IMR-90 (cell line): ENCODE measurements at regions not wholly inside any gene's neighbourhood (a gene's known extent, or its start where the extent isn't known, plus 50 kb on each side); places are given as distances from the start of the nearest gene placed in this dataset.

ENCODE experiments used
- ATAC-seq: fragments of 200-7000 bp; cut with Tn5 transposase; 2 replicates; pipeline ENCODE4 v1.9.1; 2020; ENCODE audit warnings: low read depth, mild to moderate bottlenecking, moderate library complexity
- BruUV-seq: library from RNA; stranded (reverse); fragments of 400-500 nt; replicated peaks from 2 replicates; lab custom pipeline; 2021; lab: Mats Ljungman, UMichigan
- CTCF ChIA-PET: fragments of 300-600 bp; formaldehyde crosslinking; extraction: SDS; loops from one replicate; lab custom pipeline; 2021; ENCODE audit warnings: antibody characterized with exemption; lab: Yijun Ruan, JAX
- POLR2A ChIA-PET: fragments of 300-600 bp; sonication (Branson Sonifier 250); formaldehyde crosslinking; loops from one replicate; lab custom pipeline; 2022; ENCODE audit warnings: antibody characterized with exemption; ENCODE audit not compliant: unreplicated experiment; lab: Charles Lee
- DNase-seq: peaks from one replicate; pipeline ENCODE4 v3.0.0; 2013
- H2AFZ ChIP-seq: replicated peaks from 2 replicates; pipeline ENCODE3; 2013; ENCODE audit warnings: low read length, mild to moderate bottlenecking; ENCODE audit not compliant: poor library complexity
- H2AK5ac ChIP-seq: 2 replicates; pipeline ENCODE4 v1.6.1; 2013; ENCODE audit warnings: low read depth, low read length, inconsistent platforms
- H2AK9ac ChIP-seq: replicated peaks from 2 replicates; pipeline ENCODE3; 2013; ENCODE audit warnings: mild to moderate bottlenecking, low read depth, low read length, moderate library complexity; ENCODE audit not compliant: poor library complexity
- H2BK120ac ChIP-seq: 2 replicates; pipeline ENCODE4 v1.6.1; 2013; ENCODE audit warnings: low read depth, low read length, inconsistent platforms
- H2BK15ac ChIP-seq: 3 replicates; pipeline ENCODE4 v1.6.1; 2013; ENCODE audit warnings: low read depth, low read length, inconsistent platforms
- H2BK20ac ChIP-seq: 2 replicates; pipeline ENCODE4 v1.6.1; 2013; ENCODE audit warnings: low read depth, mild to moderate bottlenecking, inconsistent platforms, low read length, moderate library complexity
- H2BK5ac ChIP-seq: 2 replicates; pipeline ENCODE4 v1.6.1; 2013; ENCODE audit warnings: mild to moderate bottlenecking, low read depth, low read length, inconsistent platforms; ENCODE audit not compliant: poor library complexity, severe bottlenecking
- H3K14ac ChIP-seq: replicated peaks from 2 replicates; pipeline ENCODE4 v1.6.1; 2013; ENCODE audit warnings: low read depth, low read length, inconsistent platforms
- H3K18ac ChIP-seq: 2 replicates; pipeline ENCODE4 v1.6.1; 2013; ENCODE audit warnings: low read depth, low read length, control low read depth
- H3K23ac ChIP-seq: 2 replicates; pipeline ENCODE4 v1.6.1; 2013; ENCODE audit warnings: low read depth, low read length, inconsistent platforms
- H3K27ac ChIP-seq: 2 replicates; pipeline ENCODE4 v1.5.1; 2013; ENCODE audit warnings: mild to moderate bottlenecking, control low read depth, low read length; ENCODE audit not compliant: insufficient read depth
- H3K27me3 ChIP-seq: 2 replicates; pipeline ENCODE4 v1.6.1; 2013; ENCODE audit warnings: low read length; ENCODE audit not compliant: control insufficient read depth, insufficient read depth
- H3K36me3 ChIP-seq: 2 replicates; pipeline ENCODE4 v1.6.1; 2013; ENCODE audit warnings: low read length, mixed read lengths; ENCODE audit not compliant: control insufficient read depth, insufficient read depth
- H3K4ac ChIP-seq: 2 replicates; pipeline ENCODE4 v1.6.1; 2013; ENCODE audit warnings: low read depth, low read length, inconsistent platforms
- H3K4me1 ChIP-seq: 2 replicates; pipeline ENCODE4 v1.6.1; 2013; ENCODE audit warnings: low read length, mixed read lengths; ENCODE audit not compliant: control insufficient read depth, insufficient read depth
- H3K4me2 ChIP-seq: 2 replicates; pipeline ENCODE4 v1.6.1; 2013; ENCODE audit warnings: low read depth, mild to moderate bottlenecking, control low read depth, low read length, moderate library complexity
- H3K4me3 ChIP-seq: 2 replicates; pipeline ENCODE4 v1.5.1; 2013; ENCODE audit warnings: low read depth, mild to moderate bottlenecking, control low read depth, low read length, moderate library complexity; ENCODE audit not compliant: insufficient read depth
- H3K56ac ChIP-seq: 2 replicates; pipeline ENCODE4 v1.6.1; 2013; ENCODE audit warnings: low read length, inconsistent platforms; ENCODE audit not compliant: insufficient read depth; ENCODE audit errors: extremely low read depth
- H3K79me1 ChIP-seq, 2 experiments: 2 replicates each; pipeline ENCODE4 v1.6.1; 2013; ENCODE audit warnings: low read length in 2 of 2, inconsistent platforms in 1 of 2, low read depth in 1 of 2
- H3K9ac ChIP-seq: 2 replicates; pipeline ENCODE4 v1.6.1; 2013; ENCODE audit warnings: low read depth, low read length, control low read depth
- H3K9me1 ChIP-seq: 2 replicates; pipeline ENCODE4 v1.6.1; 2013; ENCODE audit warnings: low read length, inconsistent platforms; ENCODE audit not compliant: insufficient read depth
- H3K9me3 ChIP-seq: 2 replicates; pipeline ENCODE4 v1.6.1; 2013; ENCODE audit warnings: low read length; ENCODE audit not compliant: control insufficient read depth, insufficient read depth
- H4K20me1 ChIP-seq: 2 replicates; pipeline ENCODE4 v1.6.1; 2013; ENCODE audit warnings: low read length, inconsistent platforms; ENCODE audit not compliant: insufficient read depth
- H4K5ac ChIP-seq: 2 replicates; pipeline ENCODE4 v1.6.1; 2013; ENCODE audit warnings: mild to moderate bottlenecking, low read depth, low read length, control low read depth
- H4K8ac ChIP-seq, 2 experiments: 2 replicates each; pipeline ENCODE4 v1.6.1; 2013; ENCODE audit warnings: low read depth in 2 of 2, low read length in 2 of 2, control low read depth in 1 of 2, inconsistent platforms in 1 of 2
- H4K91ac ChIP-seq: 2 replicates; pipeline ENCODE4 v1.6.1; 2013; ENCODE audit warnings: low read depth, low read length, inconsistent platforms; ENCODE audit not compliant: insufficient read depth
- BHLHE40 ChIP-seq: fragments of 150-350 bp; IDR thresholded peaks from 2 replicates; pipeline ENCODE4 v1.6.1; 2016; ENCODE audit warnings: mild to moderate bottlenecking, low read depth, low read length
- CEBPB ChIP-seq: IDR thresholded peaks from 2 replicates; pipeline ENCODE4 v1.6.1; 2012; ENCODE audit warnings: low read depth, low read length, improper control_type of control experiment
- CHD1 ChIP-seq: IDR thresholded peaks from 2 replicates; pipeline ENCODE4 v1.6.1; 2012; ENCODE audit warnings: low read depth, low read length, improper control_type of control experiment
- ELK1 ChIP-seq: fragments of 150-350 bp; IDR thresholded peaks from 2 replicates; pipeline ENCODE4 v1.6.1; 2016; ENCODE audit warnings: low read depth, mild to moderate bottlenecking, low read length, moderate library complexity, borderline replicate concordance
- FOS ChIP-seq: fragments of 150-350 bp; IDR thresholded peaks from 2 replicates; pipeline ENCODE4 v1.6.1; 2016; ENCODE audit warnings: low read depth, low read length
- MAFK ChIP-seq: IDR thresholded peaks from 2 replicates; pipeline ENCODE4 v1.6.1; 2012; ENCODE audit warnings: low read depth, low read length, improper control_type of control experiment
- MAZ ChIP-seq: IDR thresholded peaks from 2 replicates; pipeline ENCODE4 v1.6.1; 2012; ENCODE audit warnings: low read depth, mild to moderate bottlenecking, low read length, improper control_type of control experiment, moderate library complexity, borderline replicate concordance
- MXI1 ChIP-seq: IDR thresholded peaks from 2 replicates; pipeline ENCODE4 v1.6.1; 2012; ENCODE audit warnings: low read depth, mild to moderate bottlenecking, low read length, moderate library complexity, borderline replicate concordance
- NFE2L2 ChIP-seq: fragments of 150-350 bp; IDR thresholded peaks from 2 replicates; pipeline ENCODE4 v1.6.1; 2016; ENCODE audit warnings: low read depth, mild to moderate bottlenecking, low read length
- POLR2A ChIP-seq: IDR thresholded peaks from 2 replicates; pipeline ENCODE4 v1.6.1; 2012; ENCODE audit warnings: mild to moderate bottlenecking, low read depth, low read length
- RAD21 ChIP-seq: IDR thresholded peaks from 2 replicates; pipeline ENCODE4 v1.6.1; 2012; ENCODE audit warnings: low read length, improper control_type of control experiment
- RCOR1 ChIP-seq: IDR thresholded peaks from 2 replicates; pipeline ENCODE4 v1.6.1; 2012; ENCODE audit warnings: mild to moderate bottlenecking, low read length, improper control_type of control experiment; ENCODE audit not compliant: insufficient replicate concordance
- USF2 ChIP-seq: fragments of 150-350 bp; IDR thresholded peaks from 2 replicates; pipeline ENCODE4 v1.6.1; 2017; ENCODE audit warnings: mild to moderate bottlenecking, antibody characterized with exemption, low read length, low read depth
- WGBS, 2 experiments: methylation state at CpG; one replicate each; pipeline versions ENCODE4 v1.1.5 to v1.1.7; 2013; ENCODE audit warnings: missing lambda C conversion rate in 2 of 2; ENCODE audit not compliant: insufficient read length in 1 of 2; ENCODE audit errors: extremely low coverage in 2 of 2; 5-methylcytosine and 5-hydroxymethylcytosine counted together
- dilution Hi-C: fragments of 300-500 bp; cut with HindIII; formaldehyde crosslinking; loops from one replicate; pipeline ENCODE4 v1.14.3; 2018; ENCODE audit warnings: low sequenced_read_pairs; ENCODE audit not compliant: unreplicated experiment
- in situ Hi-C: fragments of 300-500 bp; cut with MboI; formaldehyde crosslinking; loops from 3 replicates; pipeline ENCODE4 v1.14.3; 2019; ENCODE audit warnings: low sequenced_read_pairs, inconsistent platforms, mixed read lengths
- intact Hi-C: fragments of 100-400 bp; cut with micrococcal nuclease; formaldehyde crosslinking; loops from 2 replicates; pipeline ENCODE4 v1.10.0; 2022

GRCh38 chr5:3027866-3028635 lies 276.6 kb upstream of the IRX2 start:
- Histone ChIP-seq H3K18ac (no peak overlapping the region), H3K79me1 (no peaks in the 10 kb centered on the region), H3K4me2 (no peak overlapping the region), H3K4ac (no peak overlapping the region), H2AK9ac (no peak overlapping the region), H4K8ac (no peak overlapping the region), H2BK120ac (no peak overlapping the region), H2BK5ac (no peak overlapping the region), H2AFZ (no peak overlapping the region), H3K4me1 (no peaks in the 10 kb centered on the region), H2AK5ac (no peak overlapping the region), H3K27me3 (no peaks in the 10 kb centered on the region), H3K23ac (no peak overlapping the region), H3K27ac (no peak overlapping the region), H3K56ac (no peak overlapping the region), H4K91ac (no peak overlapping the region), H4K20me1 (no peaks in the 10 kb centered on the region), H2BK20ac (no peak overlapping the region), H3K36me3 (no peaks in the 10 kb centered on the region), H2BK15ac (no peak overlapping the region), H4K5ac (no peak overlapping the region), H3K9ac (no peak overlapping the region), H3K9me3 (peaks cover 48% of the 10 kb centered on the region), H3K9me1 (no peaks in the 10 kb centered on the region), H3K4me3 (no peak overlapping the region), H3K14ac (no peak overlapping the region)
- ChIA-PET POLR2A (no interaction called here), CTCF (no interaction called here)
- intact Hi-C loops = no loop called here
- TF ChIP-seq ELK1 (no peak), RCOR1 (no peak), FOS (no peak), BHLHE40 (no peak), CEBPB (no peak), NFE2L2 (no peak), CHD1 (no peak), RAD21 (no peak), MXI1 (no peak), USF2 (no peak), MAZ (no peak), POLR2A (no peak), MAFK (no peak)
- ATAC-seq (no peak), DNase-seq (no peak)
- dilution Hi-C loops = no loop called here
- in situ Hi-C loops = no loop called here
- WGBS, 2 experiments = 45% methylated on average over 10 of the region's 23 CpGs; no CpG with 5 or more reads in 1 of the 2 experiments
- no TSS peak for BruUV-seq
